ENCODE measurements at regions not wholly inside any gene's neighbourhood (a gene's known extent, or its start where the extent isn't known, plus 50 kb on each side); places are given as distances from the start of the nearest gene placed in this dataset.

DNA sequence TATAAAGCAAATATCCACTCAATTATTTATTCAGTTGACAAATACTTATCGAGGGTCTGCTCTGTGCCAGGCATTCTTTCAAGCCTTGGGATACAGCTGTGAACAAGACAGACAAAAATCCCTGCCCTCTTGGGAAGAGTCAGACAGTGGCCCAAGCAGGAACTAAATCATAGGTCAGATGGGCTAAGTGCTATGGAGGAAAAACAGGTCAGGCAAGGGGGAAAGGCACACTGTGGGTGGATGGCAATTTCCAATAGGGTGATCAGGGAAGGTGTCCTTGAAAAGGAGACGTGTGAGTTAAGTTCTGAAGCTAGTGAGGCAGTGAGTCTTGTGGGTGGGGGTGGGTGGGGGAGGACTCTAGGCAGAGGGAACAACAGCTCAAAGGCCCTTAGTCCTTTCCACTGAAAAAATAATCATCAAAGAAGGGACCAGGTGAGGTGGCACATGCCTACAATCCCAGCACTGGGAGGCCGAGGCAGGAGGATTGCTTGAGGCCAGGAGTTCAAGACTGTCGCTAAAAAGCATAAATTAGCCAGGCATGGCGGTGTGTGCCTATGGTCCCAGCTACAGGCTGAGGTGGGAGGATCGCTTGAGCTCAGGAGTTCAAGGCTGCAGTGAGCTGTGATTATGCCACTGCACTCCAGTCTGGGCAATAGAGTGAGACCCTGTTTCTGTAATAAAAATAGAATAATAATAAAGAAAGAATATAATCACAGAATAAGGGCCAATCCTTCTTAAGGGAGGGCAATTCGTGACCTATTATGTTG lies 95.2 kb upstream of the CPEB4 start:
- TF ChIP-seq, protein P1, sequence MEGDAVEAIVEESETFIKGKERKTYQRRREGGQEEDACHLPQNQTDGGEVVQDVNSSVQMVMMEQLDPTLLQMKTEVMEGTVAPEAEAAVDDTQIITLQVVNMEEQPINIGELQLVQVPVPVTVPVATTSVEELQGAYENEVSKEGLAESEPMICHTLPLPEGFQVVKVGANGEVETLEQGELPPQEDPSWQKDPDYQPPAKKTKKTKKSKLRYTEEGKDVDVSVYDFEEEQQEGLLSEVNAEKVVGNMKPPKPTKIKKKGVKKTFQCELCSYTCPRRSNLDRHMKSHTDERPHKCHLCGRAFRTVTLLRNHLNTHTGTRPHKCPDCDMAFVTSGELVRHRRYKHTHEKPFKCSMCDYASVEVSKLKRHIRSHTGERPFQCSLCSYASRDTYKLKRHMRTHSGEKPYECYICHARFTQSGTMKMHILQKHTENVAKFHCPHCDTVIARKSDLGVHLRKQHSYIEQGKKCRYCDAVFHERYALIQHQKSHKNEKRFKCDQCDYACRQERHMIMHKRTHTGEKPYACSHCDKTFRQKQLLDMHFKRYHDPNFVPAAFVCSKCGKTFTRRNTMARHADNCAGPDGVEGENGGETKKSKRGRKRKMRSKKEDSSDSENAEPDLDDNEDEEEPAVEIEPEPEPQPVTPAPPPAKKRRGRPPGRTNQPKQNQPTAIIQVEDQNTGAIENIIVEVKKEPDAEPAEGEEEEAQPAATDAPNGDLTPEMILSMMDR (IDR thresholded peaks at IDR 0.05): no peak
- no peak for TF ChIP-seq POLR2A (IDR thresholded peaks at IDR 0.05)
